OCI-LY7 (cell line): ENCODE measurements at regions not wholly inside any gene's neighbourhood (a gene's known extent, or its start where the extent isn't known, plus 50 kb on each side); places are given as distances from the start of the nearest gene placed in this dataset.

Experiments used
- BruUV-seq: library from RNA; stranded (reverse); fragments of 400-500 nt; replicated peaks from 2 replicates; lab custom pipeline; 2021; lab: Mats Ljungman, UMichigan
- CTCF ChIA-PET: fragments of 300-600 bp; sonication (Branson Sonifier 250); formaldehyde crosslinking; loops from one replicate; lab custom pipeline; 2022; ENCODE audit warnings: antibody characterized with exemption; ENCODE audit not compliant: unreplicated experiment; lab: Charles Lee
- POLR2A ChIA-PET: fragments of 300-600 bp; sonication (Branson Sonifier 250); formaldehyde crosslinking; loops from one replicate; lab custom pipeline; 2022; ENCODE audit warnings: antibody characterized with exemption; lab: Charles Lee
- DNase-seq: peaks from one replicate; pipeline ENCODE4 v3.0.0-alpha.2; 2015; ENCODE audit warnings: low spot score
- H2AFZ ChIP-seq: fragments of 200-600 bp; sonication (generic), shearing (Covaris generic); 2 replicates; pipeline ENCODE4 v1.6.1; 2014; ENCODE audit warnings: mild to moderate bottlenecking, antibody characterized with exemption, low read length, moderate library complexity
- H3K27ac ChIP-seq: fragments of 200-600 bp; sonication (generic); 2 replicates; pipeline ENCODE4 v1.5.1; 2014; ENCODE audit warnings: mixed run types, low read depth, mild to moderate bottlenecking, moderate library complexity, low read length, inconsistent platforms; ENCODE audit not compliant: poor library complexity, severe bottlenecking
- H3K36me3 ChIP-seq: fragments of 200-600 bp; sonication (generic); 2 replicates; pipeline ENCODE4 v1.6.1; 2014; ENCODE audit warnings: mild to moderate bottlenecking, antibody characterized with exemption, low read length, moderate library complexity, mixed read lengths; ENCODE audit not compliant: insufficient read depth
- H3K4me1 ChIP-seq: fragments of 200-600 bp; sonication (generic); 2 replicates; pipeline ENCODE4 v1.5.1; 2014; ENCODE audit warnings: mild to moderate bottlenecking, low read length; ENCODE audit not compliant: insufficient read depth, poor library complexity, severe bottlenecking
- H3K4me2 ChIP-seq: fragments of 200-600 bp; sonication (generic); 2 replicates; pipeline ENCODE4 v1.6.1; 2014; ENCODE audit warnings: mild to moderate bottlenecking, low read length
- H3K4me3 ChIP-seq: fragments of 200-600 bp; sonication (generic); 2 replicates; pipeline ENCODE4 v1.5.1; 2014; ENCODE audit warnings: mild to moderate bottlenecking, low read depth, low read length; ENCODE audit not compliant: poor library complexity, severe bottlenecking
- H3K79me2 ChIP-seq: fragments of 200-600 bp; sonication (generic); 2 replicates; pipeline ENCODE4 v1.6.1; 2016; ENCODE audit warnings: low read depth, mild to moderate bottlenecking, low read length, moderate library complexity, mixed read lengths; ENCODE audit not compliant: insufficient read depth
- H3K9me2 ChIP-seq: fragments of 200-600 bp; sonication (generic); 2 replicates; pipeline ENCODE4 v1.6.1; 2016; ENCODE audit warnings: mild to moderate bottlenecking, low read length, mixed read lengths; ENCODE audit not compliant: insufficient read depth
- H3K9me3 ChIP-seq: fragments of 200-600 bp; sonication (generic); 2 replicates; pipeline ENCODE4 v1.6.1; 2014; ENCODE audit warnings: mild to moderate bottlenecking, mixed run types, low read length, mixed read lengths
- H4K20me1 ChIP-seq: fragments of 200-600 bp; sonication (generic); 2 replicates; pipeline ENCODE4 v1.6.1; 2014; ENCODE audit warnings: mild to moderate bottlenecking, antibody characterized with exemption, low read length, moderate library complexity, mixed read lengths; ENCODE audit not compliant: insufficient read depth
- EZH2phosphoT487 ChIP-seq: fragments of 200-600 bp; sonication (generic); IDR thresholded peaks from 2 replicates; pipeline ENCODE4 v1.6.1; 2018; ENCODE audit warnings: low read depth, borderline replicate concordance, mild to moderate bottlenecking, mixed run types, antibody characterized with exemption, low read length, moderate library complexity, mixed read lengths
- intact Hi-C: fragments of 100-400 bp; cut with micrococcal nuclease; formaldehyde crosslinking; loops from one replicate; pipeline ENCODE4 v1.10.0; 2022; ENCODE audit not compliant: unreplicated experiment
- TF ChIP-seq, protein P1 (sequence below): fragments of 200-600 bp; sonication (generic); conservative IDR thresholded peaks from 2 replicates; pipeline ENCODE4 v1.5.1; 2014; ENCODE audit warnings: mild to moderate bottlenecking, antibody characterized with exemption, low read length, moderate library complexity, mixed read lengths

GRCh38 chr12:75702477-75703093 is 191.2 kb upstream of the KRR1 start:
- H3K9me3 ChIP-seq: no peaks in the 10 kb centered on the region
- no peaks in the 10 kb centered on the region for H3K79me2 ChIP-seq
- BruUV-seq: no TSS peak
- intact Hi-C loops: no loop called here
- peaks cover 6% of the 10 kb centered on the region for H3K4me1 ChIP-seq
- no peaks in the 10 kb centered on the region for H3K9me2 ChIP-seq
- H4K20me1 ChIP-seq: no peaks in the 10 kb centered on the region
- POLR2A ChIA-PET: interaction anchor here (0.6 kb wide), 1 partner anchor 106 kb away, joined by 3 read pairs; no protein-coding TSS in a partner anchor
- TF ChIP-seq EZH2phosphoT487: no peak
- TF ChIP-seq, protein P1, sequence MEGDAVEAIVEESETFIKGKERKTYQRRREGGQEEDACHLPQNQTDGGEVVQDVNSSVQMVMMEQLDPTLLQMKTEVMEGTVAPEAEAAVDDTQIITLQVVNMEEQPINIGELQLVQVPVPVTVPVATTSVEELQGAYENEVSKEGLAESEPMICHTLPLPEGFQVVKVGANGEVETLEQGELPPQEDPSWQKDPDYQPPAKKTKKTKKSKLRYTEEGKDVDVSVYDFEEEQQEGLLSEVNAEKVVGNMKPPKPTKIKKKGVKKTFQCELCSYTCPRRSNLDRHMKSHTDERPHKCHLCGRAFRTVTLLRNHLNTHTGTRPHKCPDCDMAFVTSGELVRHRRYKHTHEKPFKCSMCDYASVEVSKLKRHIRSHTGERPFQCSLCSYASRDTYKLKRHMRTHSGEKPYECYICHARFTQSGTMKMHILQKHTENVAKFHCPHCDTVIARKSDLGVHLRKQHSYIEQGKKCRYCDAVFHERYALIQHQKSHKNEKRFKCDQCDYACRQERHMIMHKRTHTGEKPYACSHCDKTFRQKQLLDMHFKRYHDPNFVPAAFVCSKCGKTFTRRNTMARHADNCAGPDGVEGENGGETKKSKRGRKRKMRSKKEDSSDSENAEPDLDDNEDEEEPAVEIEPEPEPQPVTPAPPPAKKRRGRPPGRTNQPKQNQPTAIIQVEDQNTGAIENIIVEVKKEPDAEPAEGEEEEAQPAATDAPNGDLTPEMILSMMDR: no peak
- H3K36me3 ChIP-seq: no peaks in the 10 kb centered on the region
- no peak overlapping the region for H3K27ac ChIP-seq
- no peak overlapping the region for H3K4me2 ChIP-seq
- H2AFZ ChIP-seq: no peak overlapping the region
- CTCF ChIA-PET: no interaction called here
- DNase-seq: no peak
- H3K4me3 ChIP-seq: no peak overlapping the region

DNA sequence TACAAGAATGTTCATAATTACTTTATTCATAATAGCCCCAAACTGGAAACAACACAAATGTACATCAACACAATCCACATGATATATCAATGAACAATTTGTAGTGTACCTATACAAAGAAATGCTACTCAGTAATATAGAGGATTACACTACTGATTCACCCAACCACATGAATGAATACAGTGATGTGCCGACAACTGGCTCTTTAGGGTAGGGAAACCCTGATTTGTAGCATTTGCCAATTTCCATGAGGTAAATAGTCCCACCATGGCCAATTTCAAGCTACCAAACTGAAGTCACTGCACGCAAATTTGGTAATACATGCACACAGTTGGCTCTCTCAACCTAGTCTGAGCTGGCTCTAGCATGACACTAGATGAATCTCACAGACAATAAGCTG is 190.4 kb upstream of the KRR1 start:
- no peaks in the 10 kb centered on the region for H3K9me2 ChIP-seq
- ChIA-PET POLR2A (interaction anchor here (0.7 kb wide), 1 partner anchor 17 kb away, joined by 3 read pairs; no protein-coding TSS in a partner anchor), CTCF (no interaction called here)
- no peak overlapping the region for H3K4me3 ChIP-seq
- H3K36me3 ChIP-seq: no peaks in the 10 kb centered on the region
- H3K4me2 ChIP-seq: no peak overlapping the region
- H3K79me2 ChIP-seq: no peaks in the 10 kb centered on the region
- no peak for DNase-seq
- H3K9me3 ChIP-seq: no peaks in the 10 kb centered on the region
- H3K27ac ChIP-seq: no peak overlapping the region
- H2AFZ ChIP-seq: no peak overlapping the region
- no peaks in the 10 kb centered on the region for H4K20me1 ChIP-seq
- no TSS peak for BruUV-seq
- no peak for TF ChIP-seq EZH2phosphoT487
- TF ChIP-seq, protein P1: no peak
- peaks cover 4% of the 10 kb centered on the region for H3K4me1 ChIP-seq
- intact Hi-C loops: no loop called here

DNA sequence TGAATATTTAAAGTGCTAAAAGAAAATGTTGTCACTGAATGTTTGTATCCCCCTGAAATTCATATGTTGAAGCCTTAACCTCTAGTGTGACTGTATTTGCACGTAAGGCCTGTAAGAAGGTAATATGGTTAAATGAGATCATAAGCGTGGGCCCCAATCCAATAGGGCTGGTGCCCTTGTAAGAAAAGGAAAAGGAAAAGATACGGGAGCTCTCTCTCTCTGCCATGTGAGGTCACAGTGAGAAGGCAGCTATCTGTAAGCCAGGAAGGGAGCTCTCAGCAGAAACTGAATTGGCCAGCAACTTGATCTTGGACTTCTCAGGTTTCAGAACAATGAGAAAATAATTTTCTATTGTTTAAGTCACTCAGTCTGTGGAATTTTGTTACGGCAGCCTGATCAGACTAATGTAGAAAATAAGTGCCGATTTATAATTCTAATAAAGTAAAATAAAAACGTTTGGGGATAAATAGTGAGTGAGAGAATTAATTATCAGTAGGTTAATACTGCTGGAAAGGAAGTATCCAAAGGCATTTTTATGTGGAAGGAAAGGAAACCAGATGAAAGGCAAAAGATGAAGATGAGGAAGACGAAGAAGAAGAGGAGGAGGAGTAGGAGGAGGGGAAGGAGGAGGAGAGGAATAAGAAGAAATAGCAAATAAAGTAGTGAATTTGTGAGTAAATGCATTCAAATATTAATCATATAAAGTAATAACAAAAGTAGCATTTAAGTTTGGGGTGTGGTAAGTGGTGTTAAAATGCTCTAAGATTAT is 188.5 kb upstream of the KRR1 start:
- H3K4me2 ChIP-seq: no peak overlapping the region
- H3K36me3 ChIP-seq: no peaks in the 10 kb centered on the region
- no peaks in the 10 kb centered on the region for H3K9me2 ChIP-seq
- no peaks in the 10 kb centered on the region for H3K79me2 ChIP-seq
- intact Hi-C loops: no loop called here
- no peaks in the 10 kb centered on the region for H4K20me1 ChIP-seq
- CTCF ChIA-PET: no interaction called here
- no peaks in the 10 kb centered on the region for H3K4me1 ChIP-seq
- no peak overlapping the region for H3K27ac ChIP-seq
- BruUV-seq: no TSS peak
- TF ChIP-seq, protein P1: no peak
- TF ChIP-seq EZH2phosphoT487: no peak
- no peak for DNase-seq
- no peaks in the 10 kb centered on the region for H3K9me3 ChIP-seq
- no peak overlapping the region for H3K4me3 ChIP-seq
- POLR2A ChIA-PET: no interaction called here
- H2AFZ ChIP-seq: no peak overlapping the region
